ENCODE measurements at regions not wholly inside any gene's neighbourhood (a gene's known extent, or its start where the extent isn't known, plus 50 kb on each side); places are given as distances from the start of the nearest gene placed in this dataset.

GRCh38 chr14:97866195-97866594 lies 1069.0 kb downstream of the VRK1 start:
- no peak overlapping the region for H3K4me3 Mint-ChIP-seq
- no peak for DNase-seq
- H3K27me3 Mint-ChIP-seq (ENCODE audit: insufficient read depth): peaks cover 1% of the 10 kb centered on the region
- no peak overlapping the region for H3K27ac Mint-ChIP-seq
- H3K9me3 Mint-ChIP-seq: peaks cover 66% of the 10 kb centered on the region
- no peaks in the 10 kb centered on the region for H3K4me1 Mint-ChIP-seq (ENCODE audit: low read depth)
- H3K36me3 Mint-ChIP-seq (ENCODE audit: low read depth): 0 out of 2 replicates have a peak, but pooled peaks cover 5% of the 10 kb centered on the region
- TF ChIP-seq, protein P1, sequence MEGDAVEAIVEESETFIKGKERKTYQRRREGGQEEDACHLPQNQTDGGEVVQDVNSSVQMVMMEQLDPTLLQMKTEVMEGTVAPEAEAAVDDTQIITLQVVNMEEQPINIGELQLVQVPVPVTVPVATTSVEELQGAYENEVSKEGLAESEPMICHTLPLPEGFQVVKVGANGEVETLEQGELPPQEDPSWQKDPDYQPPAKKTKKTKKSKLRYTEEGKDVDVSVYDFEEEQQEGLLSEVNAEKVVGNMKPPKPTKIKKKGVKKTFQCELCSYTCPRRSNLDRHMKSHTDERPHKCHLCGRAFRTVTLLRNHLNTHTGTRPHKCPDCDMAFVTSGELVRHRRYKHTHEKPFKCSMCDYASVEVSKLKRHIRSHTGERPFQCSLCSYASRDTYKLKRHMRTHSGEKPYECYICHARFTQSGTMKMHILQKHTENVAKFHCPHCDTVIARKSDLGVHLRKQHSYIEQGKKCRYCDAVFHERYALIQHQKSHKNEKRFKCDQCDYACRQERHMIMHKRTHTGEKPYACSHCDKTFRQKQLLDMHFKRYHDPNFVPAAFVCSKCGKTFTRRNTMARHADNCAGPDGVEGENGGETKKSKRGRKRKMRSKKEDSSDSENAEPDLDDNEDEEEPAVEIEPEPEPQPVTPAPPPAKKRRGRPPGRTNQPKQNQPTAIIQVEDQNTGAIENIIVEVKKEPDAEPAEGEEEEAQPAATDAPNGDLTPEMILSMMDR (IDR thresholded peaks at IDR 0.05): no peak

GRCh38 chr14:97866664-97867063 lies 1069.5 kb downstream of the VRK1 start:
- Mint-ChIP-seq H3K4me1 (ENCODE audit: low read depth) (no peaks in the 10 kb centered on the region), H3K27me3 (ENCODE audit: insufficient read depth) (peaks cover 1% of the 10 kb centered on the region), H3K4me3 (no peak overlapping the region), H3K27ac (no peak overlapping the region), H3K36me3 (ENCODE audit: low read depth) (0 out of 2 replicates have a peak, but pooled peaks cover 5% of the 10 kb centered on the region), H3K9me3 (peaks cover 63% of the 10 kb centered on the region)
- TF ChIP-seq, protein P1 (IDR thresholded peaks at IDR 0.05): no peak
- no peak for DNase-seq

DNA sequence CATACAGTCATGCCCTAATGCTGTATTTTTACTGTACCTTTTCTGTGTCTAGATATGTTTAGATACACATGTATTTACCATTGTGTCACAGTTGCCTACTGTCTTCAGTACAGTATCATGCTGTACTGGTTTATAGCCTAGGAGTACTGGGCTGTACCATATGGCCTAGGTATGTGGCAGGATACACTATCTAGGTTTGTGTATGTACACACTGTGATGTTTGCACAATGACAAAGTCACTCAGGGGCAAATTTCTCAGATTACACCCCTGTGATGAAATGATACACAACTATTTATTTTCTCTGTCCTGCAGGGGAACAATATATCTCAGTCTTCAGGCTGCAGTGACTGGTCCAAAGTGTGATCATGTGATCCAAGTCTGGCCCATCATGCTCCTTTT lies 1076.1 kb downstream of the VRK1 start:
- Mint-ChIP-seq H3K27me3 (ENCODE audit: insufficient read depth) (peaks cover 5% of the 10 kb centered on the region; the same call in 1 of the 2 replicates), H3K9me3 (peaks cover 62% of the 10 kb centered on the region)
- TF ChIP-seq, protein P1 (IDR thresholded peaks at IDR 0.05): no peak

DNA sequence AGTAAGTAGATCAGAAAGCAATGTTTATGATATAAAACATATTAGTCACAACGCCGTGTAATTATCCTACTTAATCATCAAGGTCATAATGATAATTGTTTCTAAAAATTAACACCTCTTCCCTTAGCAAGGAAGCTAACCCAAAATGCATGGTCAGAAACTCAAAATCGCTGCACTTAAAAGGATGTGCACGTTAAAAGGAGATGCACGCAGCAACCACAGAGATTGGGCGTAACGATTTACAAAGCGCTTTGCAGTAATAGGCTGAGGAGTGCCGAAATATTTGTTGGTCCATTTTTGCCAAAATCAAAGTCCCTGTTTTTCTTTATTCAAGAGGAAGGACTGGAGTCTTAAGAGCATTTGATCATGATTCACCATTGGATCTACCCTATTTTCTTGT lies 1077.2 kb downstream of the VRK1 start:
- H3K27ac Mint-ChIP-seq: no peak overlapping the region
- no peaks in the 10 kb centered on the region for H3K4me1 Mint-ChIP-seq (ENCODE audit: low read depth)
- TF ChIP-seq, protein P1 (IDR thresholded peaks at IDR 0.05): no peak
- H3K4me3 Mint-ChIP-seq: no peak overlapping the region
- no peak for DNase-seq
- peaks cover 62% of the 10 kb centered on the region for H3K9me3 Mint-ChIP-seq
- no peaks in the 10 kb centered on the region for H3K36me3 Mint-ChIP-seq (ENCODE audit: low read depth)
- H3K27me3 Mint-ChIP-seq (ENCODE audit: insufficient read depth): peaks cover 5% of the 10 kb centered on the region; the same call in 1 of the 2 replicates

More for the DNA sequence above, 1076.1 kb downstream of the VRK1 start:
- DNase-seq: no peak
- no peaks in the 10 kb centered on the region for H3K4me1 Mint-ChIP-seq (ENCODE audit: low read depth)
- no peak overlapping the region for H3K4me3 Mint-ChIP-seq
- no peaks in the 10 kb centered on the region for H3K36me3 Mint-ChIP-seq (ENCODE audit: low read depth)
- no peak overlapping the region for H3K27ac Mint-ChIP-seq

GRCh38 chr14:97878206-97878605 lies 1081.0 kb downstream of the VRK1 start:
- H3K36me3 Mint-ChIP-seq (ENCODE audit: low read depth): no peaks in the 10 kb centered on the region
- H3K27ac Mint-ChIP-seq: no peak overlapping the region
- peaks cover 60% of the 10 kb centered on the region for H3K9me3 Mint-ChIP-seq
- no peak overlapping the region for H3K4me3 Mint-ChIP-seq
- peaks cover 1% of the 10 kb centered on the region; the same call in 1 of the 2 replicates for H3K27me3 Mint-ChIP-seq (ENCODE audit: insufficient read depth)
- TF ChIP-seq, protein P1 (IDR thresholded peaks at IDR 0.05): no peak
- no peak for DNase-seq
- no peaks in the 10 kb centered on the region for H3K4me1 Mint-ChIP-seq (ENCODE audit: low read depth)

DNA sequence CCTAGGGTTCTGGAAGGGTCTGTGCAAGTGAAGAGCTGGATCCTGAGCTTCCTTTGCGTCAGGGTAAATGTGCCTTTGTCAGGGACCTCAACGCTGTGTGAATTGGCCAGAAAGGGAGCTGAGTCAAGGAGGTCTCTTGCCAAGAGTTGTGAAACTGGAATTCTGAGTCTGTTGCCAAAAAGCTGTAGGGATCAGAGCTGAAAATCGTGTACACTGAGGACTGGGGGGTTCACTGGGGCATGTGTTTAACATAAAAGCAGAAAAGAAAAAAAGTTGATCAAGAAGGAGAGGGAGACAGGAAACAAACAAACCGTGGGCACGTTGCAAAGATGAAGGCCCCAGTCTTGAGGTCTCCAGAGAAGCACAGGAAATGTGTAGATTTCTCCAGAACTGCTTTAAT lies 1081.5 kb downstream of the VRK1 start:
- Mint-ChIP-seq H3K27ac (no peak overlapping the region), H3K9me3 (peaks cover 62% of the 10 kb centered on the region), H3K4me1 (ENCODE audit: low read depth) (no peaks in the 10 kb centered on the region), H3K4me3 (no peak overlapping the region), H3K36me3 (ENCODE audit: low read depth) (no peaks in the 10 kb centered on the region), H3K27me3 (ENCODE audit: insufficient read depth) (peaks cover 1% of the 10 kb centered on the region; the same call in 1 of the 2 replicates)
- DNase-seq: no peak
- TF ChIP-seq, protein P1 (IDR thresholded peaks at IDR 0.05): no peak
